Keratinocyte (primary cell): ENCODE measurements at regions not wholly inside any gene's neighbourhood (a gene's known extent, or its start where the extent isn't known, plus 50 kb on each side); places are given as distances from the start of the nearest gene placed in this dataset.

Experiments
- DNase-seq: peaks from one replicate; pipeline ENCODE4 v3.0.0-alpha.2; 2011; ENCODE audit warnings: low read depth, missing footprints, low spot score
- FAIRE-seq: peaks from 2 replicates; lab custom pipeline; 2011; peaks lifted over from hg19 to GRCh38; lab: Jason Lieb, UNC
- H2AFZ ChIP-seq: 2 replicates; pipeline ENCODE4 v1.6.0; 2012; ENCODE audit warnings: low read length, control low read depth, inconsistent platforms; ENCODE audit not compliant: control insufficient read depth
- H3K27ac ChIP-seq: 2 replicates; pipeline ENCODE4 v1.5.1; 2011; ENCODE audit warnings: low read length; ENCODE audit not compliant: control insufficient read depth, insufficient read depth
- H3K27me3 ChIP-seq: 3 replicates; pipeline ENCODE4 v1.6.0; 2011; ENCODE audit warnings: low read length; ENCODE audit not compliant: control insufficient read depth, insufficient read depth; ENCODE audit errors: extremely low read depth
- H3K36me3 ChIP-seq, 2 experiments: 2 replicates in 1 of 2; 3 replicates in 1 of 2; pipeline ENCODE4 v1.5.1; 2011; ENCODE audit warnings: low read length in 2 of 2, mild to moderate bottlenecking in 1 of 2; ENCODE audit not compliant: control insufficient read depth in 2 of 2, insufficient read depth in 2 of 2; ENCODE audit errors: extremely low read depth in 1 of 2
- H3K4me1 ChIP-seq: 3 replicates; pipeline ENCODE4 v1.5.1; 2011; ENCODE audit warnings: low read length; ENCODE audit not compliant: control insufficient read depth, insufficient read depth; ENCODE audit errors: extremely low read depth
- H3K4me2 ChIP-seq: 3 replicates; pipeline ENCODE4 v1.6.0; 2011; ENCODE audit warnings: low read depth, low read length; ENCODE audit not compliant: control insufficient read depth, insufficient read depth; ENCODE audit errors: extremely low read depth
- H3K4me3 ChIP-seq, 3 experiments: fragments of 200-600 bp in 1 of 3; sonication (generic) in 1 of 3; 2 replicates in 2 of 3; 3 replicates in 1 of 3; pipeline ENCODE4 v1.5.1; 2011 to 2016; ENCODE audit warnings: low read length in 3 of 3, mild to moderate bottlenecking in 3 of 3, control low read depth in 2 of 3, inconsistent platforms in 1 of 3, low read depth in 1 of 3, mixed read lengths in 1 of 3, mixed run types in 1 of 3, moderate library complexity in 1 of 3; ENCODE audit not compliant: control insufficient read depth in 2 of 3, insufficient read depth in 2 of 3; ENCODE audit errors: extremely low read depth in 1 of 3
- H3K79me2 ChIP-seq: 2 replicates; pipeline ENCODE4 v1.6.0; 2012; ENCODE audit warnings: low read length; ENCODE audit not compliant: control insufficient read depth, insufficient read depth
- H3K9ac ChIP-seq: 3 replicates; pipeline ENCODE4 v1.6.0; 2011; ENCODE audit warnings: low read length; ENCODE audit not compliant: control insufficient read depth, insufficient read depth; ENCODE audit errors: extremely low read depth
- H3K9me1 ChIP-seq: 3 replicates; pipeline ENCODE4 v1.6.0; 2011; ENCODE audit warnings: low read length; ENCODE audit not compliant: control insufficient read depth, insufficient read depth; ENCODE audit errors: extremely low read depth
- H3K9me3 ChIP-seq: 2 replicates; pipeline ENCODE4 v1.5.1; 2012; ENCODE audit warnings: low read depth, low read length; ENCODE audit not compliant: control insufficient read depth
- H4K20me1 ChIP-seq: 3 replicates; pipeline ENCODE4 v1.6.0; 2011; ENCODE audit warnings: low read length; ENCODE audit not compliant: control insufficient read depth, insufficient read depth; ENCODE audit errors: extremely low read depth
- CTCF ChIP-seq, 3 experiments: IDR thresholded peaks in 1 of 3; conservative IDR thresholded peaks in 1 of 3; optimal IDR thresholded peaks in 1 of 3; 2 replicates in 2 of 3; 3 replicates in 1 of 3; pipeline versions ENCODE3 to v1.5.1; 2011; ENCODE audit warnings: low read length in 3 of 3, mild to moderate bottlenecking in 3 of 3, moderate library complexity in 2 of 3, control low read depth in 1 of 3, inconsistent platforms in 1 of 3; ENCODE audit not compliant: insufficient read depth in 2 of 3; ENCODE audit errors: extremely low read depth in 1 of 3
- EZH2 ChIP-seq: IDR thresholded peaks from one replicate; pipeline ENCODE4 v1.6.1; 2012; ENCODE audit warnings: inconsistent platforms, mild to moderate bottlenecking, low read length, moderate library complexity
- dilution Hi-C: fragments of 300-500 bp; cut with MboI; formaldehyde crosslinking; loops from one replicate; pipeline ENCODE4 v1.7.0; 2020; ENCODE audit warnings: low sequenced_read_pairs; ENCODE audit not compliant: extremely low pct_ligation_motif_present

GRCh38 chr3:7927015-7927414 lies 574.6 kb upstream of the LMCD1 start:
- DNase-seq (no peak), FAIRE-seq (no peak)

GRCh38 chr3:7927864-7928263 lies 573.8 kb upstream of the LMCD1 start:
- H3K9me1 ChIP-seq = no peaks in the 10 kb centered on the region
- no peak overlapping the region for H3K9ac ChIP-seq
- H4K20me1 ChIP-seq = no peaks in the 10 kb centered on the region
- H3K4me1 ChIP-seq = no peaks in the 10 kb centered on the region
- no peak overlapping the region for H3K4me3 ChIP-seq
- no peak for FAIRE-seq
- no peaks in the 10 kb centered on the region for H3K36me3 ChIP-seq
- H3K4me2 ChIP-seq = no peak overlapping the region
- H3K79me2 ChIP-seq = no peaks in the 10 kb centered on the region
- H3K27ac ChIP-seq = no peak overlapping the region
- no peaks in the 10 kb centered on the region for H3K27me3 ChIP-seq
- H3K9me3 ChIP-seq = no peaks in the 10 kb centered on the region
- dilution Hi-C loops = no loop called here
- H2AFZ ChIP-seq = no peak overlapping the region
- no peak for TF ChIP-seq EZH2
- TF ChIP-seq CTCF (optimal IDR thresholded peaks at IDR 0.05 in 1 of 3, IDR thresholded peaks at IDR 0.05 in 1 of 3, conservative IDR thresholded peaks at IDR 0.05 in 1 of 3; ENCODE audit: extremely low read depth in 1 of 3, insufficient read depth in 2 of 3, low read length in 3 of 3) = no peak
- no peak for DNase-seq

More at GRCh38 chr3:7927015-7927414, 574.6 kb upstream of the LMCD1 start:
- H3K4me3 ChIP-seq = no peak overlapping the region
- no peaks in the 10 kb centered on the region for H3K79me2 ChIP-seq
- no peaks in the 10 kb centered on the region for H4K20me1 ChIP-seq
- H3K36me3 ChIP-seq = no peaks in the 10 kb centered on the region
- H3K9ac ChIP-seq = no peak overlapping the region
- H3K27me3 ChIP-seq = no peaks in the 10 kb centered on the region
- H3K4me1 ChIP-seq = no peaks in the 10 kb centered on the region
- no peaks in the 10 kb centered on the region for H3K9me1 ChIP-seq
- no peak overlapping the region for H3K4me2 ChIP-seq
- TF ChIP-seq EZH2 = no peak
- TF ChIP-seq CTCF (optimal IDR thresholded peaks at IDR 0.05 in 1 of 3, IDR thresholded peaks at IDR 0.05 in 1 of 3, conservative IDR thresholded peaks at IDR 0.05 in 1 of 3; ENCODE audit: extremely low read depth in 1 of 3, insufficient read depth in 2 of 3, low read length in 3 of 3) = no peak
- dilution Hi-C loops = no loop called here
- H3K9me3 ChIP-seq = no peaks in the 10 kb centered on the region
- H3K27ac ChIP-seq = no peak overlapping the region
- H2AFZ ChIP-seq = no peak overlapping the region
